ENCODE measurements at regions not wholly inside any gene's neighbourhood (a gene's known extent, or its start where the extent isn't known, plus 50 kb on each side); places are given as distances from the start of the nearest gene placed in this dataset.

- in situ Hi-C loops (cut with HindIII; ENCODE audit: low pct_ligation_motif_present, low pct_unique_long_range_greater_than_20kb, low sequenced_read_pairs) = no loop called here
- no peak for DNase-seq
Measured at GRCh38 chr10:108901781-108902618, 1021.3 kb downstream of the XPNPEP1 start.

DNA sequence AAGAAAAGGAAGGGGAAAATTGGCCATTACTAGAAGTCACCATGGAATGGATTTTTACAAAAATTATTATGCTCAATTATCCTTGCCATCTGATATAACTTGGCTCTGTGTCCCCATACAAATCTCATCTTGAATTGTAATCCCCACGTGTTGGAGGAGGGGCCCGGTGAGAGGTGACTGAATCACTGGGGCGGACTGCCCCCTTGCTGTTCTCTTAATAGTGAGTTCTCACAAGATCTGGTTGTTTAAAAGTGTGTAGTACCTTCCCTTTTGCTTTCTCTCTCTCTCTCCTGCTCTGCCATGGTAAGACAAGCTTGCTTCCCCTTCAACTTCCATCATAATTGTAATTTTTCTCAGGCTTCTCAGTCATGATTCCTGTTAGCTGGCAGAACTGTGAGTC is 1023.6 kb downstream of the XPNPEP1 start:
- DNase-seq = no peak
- in situ Hi-C loops (cut with HindIII; ENCODE audit: low pct_ligation_motif_present, low pct_unique_long_range_greater_than_20kb, low sequenced_read_pairs) = no loop called here

DNA sequence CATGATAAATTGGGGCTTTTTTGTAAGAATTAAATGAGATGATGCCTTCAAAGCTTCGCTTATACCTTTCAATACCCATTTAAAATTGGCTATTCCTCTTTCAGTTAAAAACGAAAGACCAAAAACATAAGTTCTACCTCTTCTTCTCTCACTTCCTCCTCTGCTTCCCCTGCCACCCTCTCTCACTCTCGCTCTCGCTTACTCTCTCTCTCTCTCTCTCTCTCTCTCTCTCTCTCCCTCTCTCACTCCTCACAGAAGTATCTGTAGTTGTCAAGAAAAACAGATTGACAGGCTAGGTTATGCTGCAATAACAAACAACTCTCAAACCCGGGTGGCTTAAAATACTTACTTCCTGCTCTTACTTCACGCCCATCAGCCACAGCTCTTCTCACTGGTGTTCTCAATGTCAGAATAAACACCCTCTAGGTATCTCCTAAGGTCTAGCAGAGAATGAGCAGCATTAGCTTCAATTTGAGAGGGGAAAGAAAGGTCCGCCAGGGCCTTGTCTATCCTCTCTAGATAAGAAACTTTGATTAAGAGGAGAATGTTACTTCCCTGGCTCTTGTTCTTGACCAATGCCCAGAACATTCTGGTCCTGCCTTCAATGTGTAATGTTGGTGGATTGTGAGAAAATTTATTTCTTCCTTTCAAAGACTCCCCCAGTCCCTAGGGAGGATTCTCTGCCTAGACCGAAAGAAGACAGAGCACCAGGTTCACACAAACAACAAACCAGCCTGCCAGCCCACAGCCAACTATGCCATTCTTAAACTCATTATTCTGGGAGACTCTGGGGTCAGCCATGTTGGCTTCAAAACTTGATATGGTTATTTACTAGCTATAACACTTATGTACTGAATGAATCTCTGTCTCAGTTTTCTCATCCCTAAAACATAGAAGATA is 1028.7 kb downstream of the XPNPEP1 start:
- DNase-seq = no peak

DNA sequence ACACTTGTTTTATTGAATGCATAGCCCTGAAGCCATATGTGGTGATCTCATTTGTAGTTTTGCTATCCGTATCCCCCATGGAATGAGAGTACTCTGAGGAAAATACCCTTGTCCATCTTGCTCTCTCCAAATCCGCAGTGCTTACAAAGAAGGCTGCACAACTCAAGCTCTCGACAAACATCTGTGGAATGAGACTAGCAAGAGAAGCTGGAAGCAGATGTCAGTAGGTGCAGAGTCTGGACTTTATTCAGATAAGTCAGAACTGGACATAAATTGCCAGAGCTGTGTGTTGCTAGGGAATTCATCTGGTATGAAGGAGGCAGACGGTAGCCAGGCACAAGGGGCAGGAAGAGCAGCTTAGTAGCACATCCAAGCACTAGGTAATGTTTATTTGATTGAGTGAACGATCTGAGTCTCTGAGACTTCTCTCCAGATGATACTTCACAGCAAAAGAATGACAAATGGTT is 1046.2 kb downstream of the XPNPEP1 start:
- no peak for DNase-seq
- in situ Hi-C loops (cut with HindIII; ENCODE audit: low pct_ligation_motif_present, low pct_unique_long_range_greater_than_20kb, low sequenced_read_pairs) = no loop called here

More for the DNA sequence above, 1028.7 kb downstream of the XPNPEP1 start:
- in situ Hi-C loops (cut with HindIII; ENCODE audit: low pct_ligation_motif_present, low pct_unique_long_range_greater_than_20kb, low sequenced_read_pairs) = no loop called here

GRCh38 chr10:108872854-108873253 is 1050.5 kb downstream of the XPNPEP1 start:
- in situ Hi-C loops (cut with HindIII; ENCODE audit: low pct_ligation_motif_present, low pct_unique_long_range_greater_than_20kb, low sequenced_read_pairs) = no loop called here
- no peak for DNase-seq

DNA sequence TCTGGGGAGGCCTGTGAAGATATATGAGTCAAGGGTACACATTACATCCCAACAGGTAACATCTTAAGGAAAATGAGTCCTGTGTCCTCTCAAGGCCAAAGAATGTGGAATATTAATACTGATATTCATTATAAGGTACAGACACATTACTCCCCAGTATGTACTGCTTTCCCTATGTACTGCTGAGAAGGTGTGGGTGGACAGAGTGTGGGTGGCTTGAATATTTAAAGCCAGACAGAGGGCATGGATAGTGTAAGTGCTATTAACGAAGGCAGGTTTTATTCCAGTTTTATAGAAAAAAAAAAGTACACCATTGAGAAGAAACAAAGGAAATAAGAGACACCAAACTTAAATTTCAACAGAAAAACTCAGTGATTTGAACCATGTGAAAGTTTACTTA is 1054.4 kb downstream of the XPNPEP1 start:
- in situ Hi-C loops (cut with HindIII; ENCODE audit: low pct_ligation_motif_present, low pct_unique_long_range_greater_than_20kb, low sequenced_read_pairs) = no loop called here
- DNase-seq = no peak

- in situ Hi-C loops (cut with HindIII; ENCODE audit: low pct_ligation_motif_present, low pct_unique_long_range_greater_than_20kb, low sequenced_read_pairs) = no loop called here
- DNase-seq = no peak
Measured at GRCh38 chr10:108862676-108863350, 1060.5 kb downstream of the XPNPEP1 start.

DNA sequence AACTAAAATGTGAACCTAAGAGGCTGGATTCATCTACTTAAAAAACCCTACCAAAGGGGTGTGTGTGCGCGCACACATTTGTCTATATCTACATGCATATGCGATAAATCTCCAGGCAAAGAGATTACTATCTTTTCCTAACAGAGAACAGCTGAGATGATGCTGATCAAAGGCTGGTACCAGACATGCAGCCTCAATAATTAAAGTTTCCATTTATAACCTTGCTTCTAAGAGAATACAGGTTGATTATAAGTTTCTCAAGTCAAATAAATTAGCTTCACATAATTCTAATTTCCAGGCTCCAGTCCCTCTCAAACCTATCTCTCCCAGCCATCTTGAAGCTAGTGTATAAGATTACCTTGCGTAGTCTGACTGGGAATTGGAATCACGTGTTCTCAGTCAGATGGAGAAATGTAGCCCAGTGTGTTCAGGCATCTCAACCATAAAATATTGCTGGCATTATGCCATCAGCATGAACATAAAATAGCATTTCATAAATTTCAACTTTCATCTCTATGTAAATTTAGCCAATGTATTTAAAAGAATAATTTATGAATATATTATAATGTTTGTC is 1062.0 kb downstream of the XPNPEP1 start:
- in situ Hi-C loops (cut with HindIII; ENCODE audit: low pct_ligation_motif_present, low pct_unique_long_range_greater_than_20kb, low sequenced_read_pairs) = no loop called here
- DNase-seq = no peak

GRCh38 chr10:108852211-108852610 is 1071.1 kb downstream of the XPNPEP1 start:
- in situ Hi-C loops (cut with HindIII; ENCODE audit: low pct_ligation_motif_present, low pct_unique_long_range_greater_than_20kb, low sequenced_read_pairs) = no loop called here
- no peak for DNase-seq

GRCh38 chr10:108850138-108850854 is 1073.0 kb downstream of the XPNPEP1 start:
- DNase-seq = no peak
- in situ Hi-C loops (cut with HindIII; ENCODE audit: low pct_ligation_motif_present, low pct_unique_long_range_greater_than_20kb, low sequenced_read_pairs) = no loop called here

- in situ Hi-C loops (cut with HindIII; ENCODE audit: low pct_ligation_motif_present, low pct_unique_long_range_greater_than_20kb, low sequenced_read_pairs) = no loop called here
- no peak for DNase-seq
Measured at GRCh38 chr10:108849688-108850087, 1073.6 kb downstream of the XPNPEP1 start.

GRCh38 chr10:108849186-108849585 is 1074.1 kb downstream of the XPNPEP1 start:
- DNase-seq = no peak
- in situ Hi-C loops (cut with HindIII; ENCODE audit: low pct_ligation_motif_present, low pct_unique_long_range_greater_than_20kb, low sequenced_read_pairs) = no loop called here

DNA sequence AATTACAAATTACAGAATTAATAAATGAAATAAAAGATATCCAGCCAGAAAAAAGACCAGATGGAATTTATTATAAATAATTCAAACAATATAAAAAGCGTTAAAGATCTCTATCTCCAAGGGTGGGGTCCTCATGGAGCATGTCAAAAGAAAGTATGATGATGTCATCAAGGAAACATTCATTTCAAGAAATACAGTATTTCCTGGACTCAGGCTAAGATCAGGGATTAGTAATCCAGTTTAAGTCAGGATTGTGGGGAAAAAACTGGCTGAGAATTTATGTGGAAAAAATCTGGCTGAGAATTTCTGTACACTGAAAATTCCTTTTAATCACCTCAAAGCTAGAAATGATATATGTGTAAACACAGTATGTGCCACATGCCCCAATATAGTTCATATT is 1075.3 kb downstream of the XPNPEP1 start:
- no peak for DNase-seq
- in situ Hi-C loops (cut with HindIII; ENCODE audit: low pct_ligation_motif_present, low pct_unique_long_range_greater_than_20kb, low sequenced_read_pairs) = no loop called here

DNA sequence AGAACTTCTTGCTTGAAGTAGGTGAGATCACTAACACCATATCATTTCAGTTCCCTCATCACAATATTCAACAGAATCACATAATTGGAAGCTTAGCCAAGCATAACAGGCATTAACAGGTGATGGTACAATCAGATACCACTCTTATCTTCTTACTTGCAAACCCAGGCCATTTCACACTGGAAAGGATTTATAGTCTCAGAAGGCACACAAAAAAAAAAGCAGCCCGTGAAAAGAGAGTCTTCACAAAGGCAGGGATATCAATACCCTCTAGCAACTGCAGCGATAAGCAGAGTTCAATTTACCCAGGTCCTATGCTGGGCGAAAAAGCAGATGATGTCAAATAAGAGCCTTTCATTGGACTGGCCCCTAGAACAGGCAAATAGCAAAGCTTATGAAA is 1082.4 kb downstream of the XPNPEP1 start:
- in situ Hi-C loops (cut with HindIII; ENCODE audit: low pct_ligation_motif_present, low pct_unique_long_range_greater_than_20kb, low sequenced_read_pairs) = no loop called here
- DNase-seq = no peak

DNA sequence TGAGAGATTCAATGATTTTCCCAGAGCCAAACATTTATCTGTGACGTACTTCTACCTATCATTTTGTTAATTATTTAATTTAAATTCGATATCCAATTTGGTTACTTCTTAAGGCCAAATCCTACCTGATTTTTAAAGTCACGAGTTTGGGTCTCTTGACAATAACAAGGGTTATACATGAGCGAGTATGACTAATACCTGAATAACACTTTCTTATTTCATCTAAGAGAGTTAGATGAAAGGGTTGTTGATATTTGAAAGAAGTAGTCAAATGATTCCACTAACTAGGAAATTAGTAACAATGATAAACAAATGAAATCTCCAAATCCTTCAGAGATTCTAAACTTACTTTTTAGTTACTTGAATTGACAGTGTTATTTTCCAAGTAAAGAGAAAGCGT is 1086.9 kb downstream of the XPNPEP1 start:
- in situ Hi-C loops (cut with HindIII; ENCODE audit: low pct_ligation_motif_present, low pct_unique_long_range_greater_than_20kb, low sequenced_read_pairs) = no loop called here

DNA sequence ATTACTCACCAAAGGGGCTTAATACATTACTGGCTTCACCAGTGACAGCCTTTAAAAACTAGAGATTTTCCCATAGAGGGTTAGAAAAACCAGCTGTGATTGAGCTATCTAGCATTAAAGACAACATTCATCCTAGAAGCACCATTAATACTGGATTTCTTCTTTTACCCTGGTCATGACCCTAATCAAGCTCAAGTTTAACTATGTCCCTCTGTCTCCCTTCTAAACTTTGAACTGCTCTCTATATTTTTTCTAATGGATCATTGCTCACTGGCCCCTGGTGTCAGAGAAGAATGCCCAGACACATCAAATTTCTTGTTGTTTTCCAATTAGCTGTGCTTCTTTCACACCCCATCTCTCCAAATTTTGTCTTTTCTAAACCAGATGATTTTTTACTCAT is 1101.3 kb downstream of the XPNPEP1 start:
- DNase-seq = no peak
- in situ Hi-C loops (cut with HindIII; ENCODE audit: low pct_ligation_motif_present, low pct_unique_long_range_greater_than_20kb, low sequenced_read_pairs) = no loop called here

More for the DNA sequence above, 1086.9 kb downstream of the XPNPEP1 start:
- no peak for DNase-seq

GRCh38 chr10:108819302-108819701 is 1104.0 kb downstream of the XPNPEP1 start:
- DNase-seq = no peak
- in situ Hi-C loops (cut with HindIII; ENCODE audit: low pct_ligation_motif_present, low pct_unique_long_range_greater_than_20kb, low sequenced_read_pairs) = no loop called here

GRCh38 chr10:108817584-108817983 is 1105.7 kb downstream of the XPNPEP1 start:
- DNase-seq = no peak
- in situ Hi-C loops (cut with HindIII; ENCODE audit: low pct_ligation_motif_present, low pct_unique_long_range_greater_than_20kb, low sequenced_read_pairs) = no loop called here
